ENCODE measurements at regions not wholly inside any gene's neighbourhood (a gene's known extent, or its start where the extent isn't known, plus 50 kb on each side); places are given as distances from the start of the nearest gene placed in this dataset.

DNA sequence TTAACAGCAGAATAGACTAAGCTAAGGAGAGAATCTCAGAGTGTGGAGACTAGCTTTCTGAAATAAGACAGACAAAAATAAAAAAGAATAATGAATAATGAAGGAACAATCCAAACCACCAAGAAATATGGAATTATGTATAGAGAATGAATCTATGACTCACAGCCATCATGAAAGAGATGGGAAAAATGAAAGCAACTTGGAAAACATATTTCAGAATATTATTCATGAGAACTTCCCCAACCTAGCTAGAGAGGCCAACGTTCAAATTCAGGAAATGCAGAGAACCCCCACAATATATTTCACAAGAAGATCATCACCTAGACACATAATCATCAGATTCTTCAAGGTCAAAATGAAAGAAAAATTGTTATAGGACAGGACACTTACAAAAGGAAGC, 349.0 kb upstream of the MPDZ start:
- TF ChIP-seq, protein P1, sequence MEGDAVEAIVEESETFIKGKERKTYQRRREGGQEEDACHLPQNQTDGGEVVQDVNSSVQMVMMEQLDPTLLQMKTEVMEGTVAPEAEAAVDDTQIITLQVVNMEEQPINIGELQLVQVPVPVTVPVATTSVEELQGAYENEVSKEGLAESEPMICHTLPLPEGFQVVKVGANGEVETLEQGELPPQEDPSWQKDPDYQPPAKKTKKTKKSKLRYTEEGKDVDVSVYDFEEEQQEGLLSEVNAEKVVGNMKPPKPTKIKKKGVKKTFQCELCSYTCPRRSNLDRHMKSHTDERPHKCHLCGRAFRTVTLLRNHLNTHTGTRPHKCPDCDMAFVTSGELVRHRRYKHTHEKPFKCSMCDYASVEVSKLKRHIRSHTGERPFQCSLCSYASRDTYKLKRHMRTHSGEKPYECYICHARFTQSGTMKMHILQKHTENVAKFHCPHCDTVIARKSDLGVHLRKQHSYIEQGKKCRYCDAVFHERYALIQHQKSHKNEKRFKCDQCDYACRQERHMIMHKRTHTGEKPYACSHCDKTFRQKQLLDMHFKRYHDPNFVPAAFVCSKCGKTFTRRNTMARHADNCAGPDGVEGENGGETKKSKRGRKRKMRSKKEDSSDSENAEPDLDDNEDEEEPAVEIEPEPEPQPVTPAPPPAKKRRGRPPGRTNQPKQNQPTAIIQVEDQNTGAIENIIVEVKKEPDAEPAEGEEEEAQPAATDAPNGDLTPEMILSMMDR (conservative IDR thresholded peaks at IDR 0.05; ENCODE audit: low read length) = no peak
- no peak for TF ChIP-seq EZH2phosphoT487 (IDR thresholded peaks at IDR 0.05; ENCODE audit: borderline replicate concordance, low read depth, low read length)

Data from OCI-LY7 (cell line).